ENCODE measurements at regions not wholly inside any gene's neighbourhood (a gene's known extent, or its start where the extent isn't known, plus 50 kb on each side); places are given as distances from the start of the nearest gene placed in this dataset.
"Not testable (repeated sequence)": the region's sequence is repeated elsewhere in the genome, so short reads cannot be mapped to it uniquely, and the experiment has no call there.

DNA sequence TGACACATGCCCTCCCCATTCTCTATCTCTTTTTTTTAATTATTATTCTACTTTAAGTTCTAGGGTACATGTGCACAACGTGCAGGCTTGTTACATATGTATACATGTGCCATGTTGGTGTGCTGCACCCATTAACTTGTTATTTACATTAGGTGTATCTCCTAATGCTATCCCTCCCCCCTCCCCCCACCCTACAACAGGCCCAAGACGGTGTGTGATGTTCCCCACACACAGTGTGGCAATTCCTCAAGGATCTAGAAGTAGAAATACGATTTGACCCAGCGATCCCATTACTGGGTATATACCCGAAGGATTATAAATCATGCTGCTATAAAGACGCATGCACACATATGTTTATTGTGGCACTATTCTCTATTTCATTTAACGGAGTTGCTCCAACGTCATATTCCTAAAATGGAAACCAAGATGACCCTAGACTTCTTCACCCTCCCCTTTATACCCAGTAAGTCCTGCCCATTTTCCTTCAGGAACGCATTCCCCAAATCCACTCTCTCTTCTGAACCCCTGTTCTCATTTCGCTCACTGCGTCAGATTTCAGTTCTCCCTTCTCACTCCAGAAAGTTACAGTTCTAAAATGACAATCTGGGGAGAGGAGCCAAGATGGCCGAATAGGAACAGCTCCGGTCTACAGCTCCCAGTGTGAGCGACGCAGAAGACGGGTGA lies 175.6 kb downstream of the MEX3B start:
- Histone ChIP-seq H3K79me2 (ENCODE audit: control insufficient read depth, insufficient read depth, low read length) (peaks cover 16% of the 10 kb centered on the region), H3K27ac (ENCODE audit: extremely low read depth, low read depth, low read length) (peak overlapping the region; percentile 89), H3K4me2 (ENCODE audit: insufficient read depth, low read length) (peak overlapping the region; percentile 95), H2AFZ (ENCODE audit: low read depth, low read length) (peak overlapping the region; percentile 99), H3K9ac (ENCODE audit: insufficient read depth in 1 of 2, low read depth in 2 of 2, low read length in 2 of 2) (peak overlapping the region; percentile 26 to 77; a peak in 3 of 4 replicates), H3K4me3 (peak overlapping the region; percentile 50)
- H3K4me1 ChIP-seq (replicated peaks in 1 of 2; ENCODE audit: control insufficient read depth in 2 of 2, insufficient read depth in 2 of 2, low read length in 2 of 2); H4K20me1 ChIP-seq (replicated peaks; ENCODE audit: control insufficient read depth, insufficient read depth, low read length); intact Hi-C loops (cut with micrococcal nuclease); H3K9me3 ChIP-seq (replicated peaks; ENCODE audit: control insufficient read depth, insufficient read depth, low read depth, low read length); H3K27me3 ChIP-seq (ENCODE audit: control insufficient read depth in 2 of 2, insufficient read depth in 2 of 2, low read length in 2 of 2); H3K36me3 ChIP-seq (ENCODE audit: control insufficient read depth, insufficient read depth, low read length); BruUV-seq (replicated peaks); in situ Hi-C loops (cut with MboI); FAIRE-seq; H3K9me1 ChIP-seq (ENCODE audit: control insufficient read depth, insufficient read depth, low read length); TF ChIP-seq NR4A1 (CRISPR knock-in tag; IDR thresholded peaks at IDR 0.05): not testable (repeated sequence)
- POLR2A ChIA-PET = interaction anchor here (1.0 kb wide), 1 partner anchor 12 kb away, joined by 3 read pairs; no protein-coding TSS in a partner anchor
- DNase-seq (ENCODE audit: extremely low read depth in 1 of 4, low spot score in 3 of 4) = peak in 2 of 4 experiments; percentile 19 to 25
- whole genome bisulfite sequencing (ENCODE audit: insufficient coverage, low coverage, missing lambda C conversion rate) = 20% methylated on average over 12 of the region's 16 CpGs
- ATAC-seq = peak; percentile 82
- CTCF ChIA-PET (ENCODE audit: low intra/inter-chr PET ratio) = interaction anchor here (0.7 kb wide), 1 partner anchor 67 kb away, joined by 3 read pairs; no protein-coding TSS in a partner anchor
- TF ChIP-seq, protein P1, sequence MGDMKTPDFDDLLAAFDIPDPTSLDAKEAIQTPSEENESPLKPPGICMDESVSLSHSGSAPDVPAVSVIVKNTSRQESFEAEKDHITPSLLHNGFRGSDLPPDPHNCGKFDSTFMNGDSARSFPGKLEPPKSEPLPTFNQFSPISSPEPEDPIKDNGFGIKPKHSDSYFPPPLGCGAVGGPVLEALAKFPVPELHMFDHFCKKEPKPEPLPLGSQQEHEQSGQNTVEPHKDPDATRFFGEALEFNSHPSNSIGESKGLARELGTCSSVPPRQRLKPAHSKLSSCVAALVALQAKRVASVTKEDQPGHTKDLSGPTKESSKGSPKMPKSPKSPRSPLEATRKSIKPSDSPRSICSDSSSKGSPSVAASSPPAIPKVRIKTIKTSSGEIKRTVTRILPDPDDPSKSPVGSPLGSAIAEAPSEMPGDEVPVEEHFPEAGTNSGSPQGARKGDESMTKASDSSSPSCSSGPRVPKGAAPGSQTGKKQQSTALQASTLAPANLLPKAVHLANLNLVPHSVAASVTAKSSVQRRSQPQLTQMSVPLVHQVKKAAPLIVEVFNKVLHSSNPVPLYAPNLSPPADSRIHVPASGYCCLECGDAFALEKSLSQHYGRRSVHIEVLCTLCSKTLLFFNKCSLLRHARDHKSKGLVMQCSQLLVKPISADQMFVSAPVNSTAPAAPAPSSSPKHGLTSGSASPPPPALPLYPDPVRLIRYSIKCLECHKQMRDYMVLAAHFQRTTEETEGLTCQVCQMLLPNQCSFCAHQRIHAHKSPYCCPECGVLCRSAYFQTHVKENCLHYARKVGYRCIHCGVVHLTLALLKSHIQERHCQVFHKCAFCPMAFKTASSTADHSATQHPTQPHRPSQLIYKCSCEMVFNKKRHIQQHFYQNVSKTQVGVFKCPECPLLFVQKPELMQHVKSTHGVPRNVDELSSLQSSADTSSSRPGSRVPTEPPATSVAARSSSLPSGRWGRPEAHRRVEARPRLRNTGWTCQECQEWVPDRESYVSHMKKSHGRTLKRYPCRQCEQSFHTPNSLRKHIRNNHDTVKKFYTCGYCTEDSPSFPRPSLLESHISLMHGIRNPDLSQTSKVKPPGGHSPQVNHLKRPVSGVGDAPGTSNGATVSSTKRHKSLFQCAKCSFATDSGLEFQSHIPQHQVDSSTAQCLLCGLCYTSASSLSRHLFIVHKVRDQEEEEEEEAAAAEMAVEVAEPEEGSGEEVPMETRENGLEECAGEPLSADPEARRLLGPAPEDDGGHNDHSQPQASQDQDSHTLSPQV (IDR thresholded peaks at IDR 0.05) = peak; percentile 73
- TF ChIP-seq TBP (optimal IDR thresholded peaks at IDR 0.05; ENCODE audit: low read depth, low read length) = peak; percentile 31
- TF ChIP-seq, protein P2, sequence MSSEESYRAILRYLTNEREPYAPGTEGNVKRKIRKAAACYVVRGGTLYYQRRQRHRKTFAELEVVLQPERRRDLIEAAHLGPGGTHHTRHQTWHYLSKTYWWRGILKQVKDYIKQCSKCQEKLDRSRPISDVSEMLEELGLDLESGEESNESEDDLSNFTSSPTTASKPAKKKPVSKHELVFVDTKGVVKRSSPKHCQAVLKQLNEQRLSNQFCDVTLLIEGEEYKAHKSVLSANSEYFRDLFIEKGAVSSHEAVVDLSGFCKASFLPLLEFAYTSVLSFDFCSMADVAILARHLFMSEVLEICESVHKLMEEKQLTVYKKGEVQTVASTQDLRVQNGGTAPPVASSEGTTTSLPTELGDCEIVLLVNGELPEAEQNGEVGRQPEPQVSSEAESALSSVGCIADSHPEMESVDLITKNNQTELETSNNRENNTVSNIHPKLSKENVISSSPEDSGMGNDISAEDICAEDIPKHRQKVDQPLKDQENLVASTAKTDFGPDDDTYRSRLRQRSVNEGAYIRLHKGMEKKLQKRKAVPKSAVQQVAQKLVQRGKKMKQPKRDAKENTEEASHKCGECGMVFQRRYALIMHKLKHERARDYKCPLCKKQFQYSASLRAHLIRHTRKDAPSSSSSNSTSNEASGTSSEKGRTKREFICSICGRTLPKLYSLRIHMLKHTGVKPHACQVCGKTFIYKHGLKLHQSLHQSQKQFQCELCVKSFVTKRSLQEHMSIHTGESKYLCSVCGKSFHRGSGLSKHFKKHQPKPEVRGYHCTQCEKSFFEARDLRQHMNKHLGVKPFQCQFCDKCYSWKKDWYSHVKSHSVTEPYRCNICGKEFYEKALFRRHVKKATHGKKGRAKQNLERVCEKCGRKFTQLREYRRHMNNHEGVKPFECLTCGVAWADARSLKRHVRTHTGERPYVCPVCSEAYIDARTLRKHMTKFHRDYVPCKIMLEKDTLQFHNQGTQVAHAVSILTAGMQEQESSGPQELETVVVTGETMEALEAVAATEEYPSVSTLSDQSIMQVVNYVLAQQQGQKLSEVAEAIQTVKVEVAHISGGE (CRISPR knock-in tag; IDR thresholded peaks at IDR 0.05) = 0 out of 6 replicates have a peak, but pooled peaks of 1 of the 3 experiments have one; percentile 21
- TF ChIP-seq NR4A1 (tag; IDR thresholded peaks at IDR 0.05) = peak; percentile 31; the same call in 1 of the 2 replicates
- 0 out of 2 replicates have a peak, but pooled peaks have one; percentile 16 for TF ChIP-seq DDX20 (tag; IDR thresholded peaks at IDR 0.05; ENCODE audit: low read depth)
- TF ChIP-seq YY1 (IDR thresholded peaks at IDR 0.05; ENCODE audit: borderline replicate concordance in 1 of 3, control insufficient read depth in 1 of 3, extremely low read depth in 1 of 3, insufficient read depth in 3 of 3, insufficient read length in 1 of 3, insufficient replicate concordance in 2 of 3, low read depth in 1 of 3, low read length in 2 of 3) = peak in 2 of 3 experiments; percentile 18 to 62
- peak; percentile 96 for TF ChIP-seq NFRKB (IDR thresholded peaks at IDR 0.05; ENCODE audit: low read depth)
- peak; percentile 51 for TF ChIP-seq SUPT5H (IDR thresholded peaks at IDR 0.05)
- TF ChIP-seq, protein P3, sequence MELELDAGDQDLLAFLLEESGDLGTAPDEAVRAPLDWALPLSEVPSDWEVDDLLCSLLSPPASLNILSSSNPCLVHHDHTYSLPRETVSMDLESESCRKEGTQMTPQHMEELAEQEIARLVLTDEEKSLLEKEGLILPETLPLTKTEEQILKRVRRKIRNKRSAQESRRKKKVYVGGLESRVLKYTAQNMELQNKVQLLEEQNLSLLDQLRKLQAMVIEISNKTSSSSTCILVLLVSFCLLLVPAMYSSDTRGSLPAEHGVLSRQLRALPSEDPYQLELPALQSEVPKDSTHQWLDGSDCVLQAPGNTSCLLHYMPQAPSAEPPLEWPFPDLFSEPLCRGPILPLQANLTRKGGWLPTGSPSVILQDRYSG (tag; conservative IDR thresholded peaks at IDR 0.05; ENCODE audit: low read depth) = peak; percentile 65
- TF ChIP-seq KAT8 (IDR thresholded peaks at IDR 0.05; ENCODE audit: low read depth) = peak; percentile 49; the same call in 1 of the 2 replicates
